Limb (tissue), 2 donors: ENCODE measurements at regions not wholly inside any gene's neighbourhood (a gene's known extent, or its start where the extent isn't known, plus 50 kb on each side); places are given as distances from the start of the nearest gene placed in this dataset.
"Not testable (repeated sequence)": the region's sequence is repeated elsewhere in the genome, so short reads cannot be mapped to it uniquely, and the experiment has no call there.

Experiments
- DNase-seq, 2 donors: peaks; one replicate each; pipeline ENCODE4 v3.0.0-alpha.2; 2016; ENCODE audit errors: extremely low spot score in 2 of 2

- no peak for DNase-seq
Observed at GRCh38 chr5:30209755-30210154, 983.7 kb upstream of the CDH6 start.

DNA sequence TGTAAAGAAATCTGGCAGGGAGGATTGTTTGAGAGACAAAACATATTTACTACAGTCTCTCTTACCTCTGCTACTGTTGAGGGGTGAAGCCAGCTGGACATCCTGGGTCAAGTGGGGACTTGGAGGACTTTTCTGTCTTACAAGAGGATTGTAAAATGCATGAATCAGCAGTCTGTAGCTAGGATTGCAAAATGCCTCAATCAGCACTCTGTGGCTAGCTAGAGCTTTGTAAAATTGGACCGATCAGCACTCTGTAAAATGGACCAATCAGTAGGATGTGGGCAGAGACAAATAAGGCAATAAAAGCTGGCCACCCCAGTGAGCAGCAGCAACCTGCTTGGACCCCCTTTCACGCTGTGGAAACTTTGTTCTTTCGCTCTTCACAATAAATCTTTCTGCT is 995.8 kb upstream of the CDH6 start:
- no peak for DNase-seq

DNA sequence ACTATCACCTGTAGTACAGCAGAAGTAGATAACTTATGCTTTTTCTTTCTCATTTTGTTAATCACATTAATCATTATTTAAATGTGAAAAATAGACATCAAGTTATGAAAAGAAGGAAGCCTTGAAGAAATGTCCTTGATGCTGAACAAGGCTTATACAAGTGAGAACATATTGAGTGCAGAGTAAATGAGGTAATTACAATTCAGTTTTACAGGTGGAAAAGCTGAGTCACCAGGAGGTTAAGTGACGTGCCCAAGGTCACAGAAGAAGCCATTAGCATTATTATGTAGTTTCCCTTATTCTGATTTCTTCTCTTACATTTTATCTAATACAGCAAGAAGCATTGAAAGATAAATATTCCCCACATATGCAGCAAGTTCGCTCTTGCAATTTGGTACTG is 998.5 kb upstream of the CDH6 start:
- DNase-seq, result no peak

DNA sequence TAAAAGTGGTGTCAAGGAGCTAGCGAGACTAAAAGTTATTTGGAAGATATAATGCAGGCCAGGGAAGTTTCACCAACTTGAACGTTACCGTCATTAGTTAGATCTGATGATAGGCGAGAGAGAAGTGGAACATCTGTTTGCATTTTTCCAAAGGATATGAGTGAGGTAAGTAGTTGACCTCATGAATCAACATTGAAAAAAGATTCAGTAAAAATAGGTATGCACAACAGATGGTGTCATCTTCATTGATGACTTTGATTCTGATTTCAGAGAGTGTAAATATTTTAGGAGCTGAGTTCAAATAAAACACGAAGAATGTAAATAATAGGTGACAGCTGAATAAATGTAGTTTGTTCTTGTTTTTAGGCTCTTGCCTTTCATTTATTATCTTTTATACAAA is 998.9 kb upstream of the CDH6 start:
- DNase-seq, result no peak

DNA sequence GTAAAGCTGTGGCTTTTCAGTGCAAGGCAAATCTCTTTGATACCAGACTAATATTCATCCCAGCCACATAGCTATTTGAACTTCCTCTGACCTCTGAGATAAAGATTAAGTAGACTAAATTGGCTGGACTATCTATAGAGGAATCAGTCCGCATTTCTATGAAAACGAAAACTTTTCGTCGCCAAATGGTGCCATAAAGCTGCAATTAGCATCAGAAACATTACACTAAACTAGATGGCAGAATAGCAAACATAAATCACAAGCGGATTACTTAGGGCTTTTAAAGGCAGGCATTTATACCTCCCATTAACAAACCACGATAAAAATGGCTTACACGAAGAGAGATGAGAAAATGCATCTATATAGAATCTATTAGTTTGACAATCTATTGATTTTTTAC is 1009.7 kb upstream of the CDH6 start:
- no peak for DNase-seq

DNA sequence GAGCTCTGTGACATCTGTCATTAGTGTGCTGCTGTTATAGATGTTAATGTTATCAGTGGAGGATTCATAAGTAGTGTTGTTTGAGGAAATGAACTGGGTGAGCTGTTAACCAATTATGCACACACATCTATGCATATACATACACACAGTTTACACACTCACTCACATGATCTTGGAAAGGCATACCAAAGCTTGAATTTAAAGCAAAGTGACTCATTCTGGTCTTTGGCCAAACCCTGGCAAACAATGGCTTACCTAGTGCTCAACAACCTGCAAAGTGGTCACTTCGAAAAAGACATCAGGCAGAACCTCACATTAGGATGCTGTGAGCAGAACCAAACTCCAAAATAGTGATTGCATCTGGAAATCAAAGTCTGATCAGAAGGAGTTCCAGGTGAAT is 1037.3 kb upstream of the CDH6 start:
- no peak for DNase-seq

GRCh38 chr5:30152431-30152830 is 1041.1 kb upstream of the CDH6 start:
- DNase-seq, result no peak

DNA sequence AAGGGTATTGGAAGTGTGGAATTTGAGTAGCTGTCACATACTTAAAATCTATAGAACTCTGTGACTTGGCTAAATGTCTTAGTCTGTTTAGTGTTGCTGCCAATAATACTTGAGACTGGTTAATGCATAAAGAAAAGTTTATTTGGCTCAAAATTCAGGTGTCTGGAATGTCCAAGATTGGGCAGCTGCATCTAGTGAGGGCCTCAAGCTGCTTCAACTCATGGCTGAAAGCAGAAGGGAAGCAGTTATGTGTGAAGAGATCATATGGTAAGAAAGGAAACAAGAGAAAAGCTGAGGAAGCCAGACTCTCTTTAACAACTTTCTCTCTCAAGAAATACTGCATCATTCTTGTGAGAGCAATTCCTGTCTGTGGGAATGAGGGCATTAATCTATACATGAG is 1043.3 kb upstream of the CDH6 start:
- DNase-seq, result no peak

DNA sequence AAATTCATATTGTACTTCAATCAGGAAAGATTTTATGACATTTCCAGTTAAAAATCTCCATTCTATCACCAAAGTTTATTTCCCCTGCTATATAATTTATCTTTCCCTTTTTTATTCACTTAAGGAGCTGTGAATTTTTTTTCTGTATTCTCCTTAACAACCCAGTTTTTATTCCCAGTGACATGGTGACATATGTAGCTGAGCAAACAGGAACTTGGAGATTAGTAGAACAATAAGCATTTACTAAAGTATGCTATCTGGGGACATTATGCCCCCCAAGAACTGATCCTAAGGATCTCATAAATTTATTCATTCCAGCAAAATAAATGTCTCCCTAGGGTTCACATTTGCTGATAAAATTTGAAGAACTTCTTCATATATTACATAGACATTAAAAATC is 1044.0 kb upstream of the CDH6 start:
- no peak for DNase-seq

DNA sequence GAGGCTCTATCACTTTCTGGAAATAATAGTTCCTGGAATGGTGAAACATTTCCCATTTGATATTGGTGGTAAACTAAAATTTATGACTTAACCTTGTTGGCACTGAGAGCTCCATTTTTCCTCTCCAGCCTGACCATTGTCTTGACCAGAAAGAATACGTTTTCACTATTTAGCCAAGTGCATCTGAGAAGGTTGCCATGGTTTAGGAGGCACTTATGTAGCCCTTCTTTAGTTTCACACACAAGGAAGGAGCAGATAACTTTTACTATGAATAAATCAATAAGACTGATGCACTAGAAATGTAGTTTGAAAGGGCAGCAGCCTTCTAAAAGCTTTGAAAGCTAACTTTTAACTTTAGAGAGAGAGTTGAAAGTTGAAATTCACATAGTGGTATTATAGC is 1045.5 kb upstream of the CDH6 start:
- DNase-seq, result no peak

- not testable (repeated sequence) for DNase-seq
Observed at GRCh38 chr5:30144059-30144458, 1049.4 kb upstream of the CDH6 start.

- DNase-seq, result no peak
Observed at GRCh38 chr5:30142432-30142831, 1051.1 kb upstream of the CDH6 start.

DNA sequence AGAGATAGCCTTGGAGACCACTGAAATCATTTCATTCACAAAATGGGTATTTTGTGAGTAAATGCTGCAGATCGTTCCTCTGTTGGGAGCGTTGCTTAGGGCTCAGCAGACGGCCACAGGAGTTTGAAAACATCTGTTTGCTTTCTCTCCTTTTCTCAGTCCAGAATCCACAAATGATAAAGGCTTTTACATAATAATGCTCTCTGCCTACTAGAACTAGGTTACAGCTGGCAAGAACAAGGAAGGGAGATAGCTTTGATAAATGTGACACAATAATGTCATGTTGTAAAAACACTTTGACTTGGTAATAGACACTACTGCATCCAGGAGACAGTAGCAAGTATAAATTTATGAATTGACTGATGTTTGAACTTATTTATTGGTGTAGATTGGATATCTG is 1072.4 kb upstream of the CDH6 start:
- DNase-seq, result no peak

DNA sequence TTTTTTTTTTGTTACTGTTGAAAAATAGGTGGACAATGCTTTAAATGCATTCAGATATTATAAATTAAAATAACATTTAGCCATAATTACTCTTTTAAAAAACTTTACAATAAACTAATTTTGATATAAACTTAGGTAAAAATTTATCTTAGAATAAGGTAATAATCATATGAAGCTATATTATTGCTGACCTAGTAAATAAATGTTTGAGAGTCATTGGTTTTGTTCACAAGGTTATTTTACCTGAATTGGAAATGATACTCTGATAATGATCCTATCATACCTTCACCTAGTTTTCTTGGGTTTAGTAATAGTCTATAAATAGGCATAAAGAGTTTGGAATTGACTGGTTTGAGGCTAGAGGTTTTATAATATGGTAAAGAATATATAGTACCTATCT is 1076.4 kb upstream of the CDH6 start:
- no peak for DNase-seq

DNA sequence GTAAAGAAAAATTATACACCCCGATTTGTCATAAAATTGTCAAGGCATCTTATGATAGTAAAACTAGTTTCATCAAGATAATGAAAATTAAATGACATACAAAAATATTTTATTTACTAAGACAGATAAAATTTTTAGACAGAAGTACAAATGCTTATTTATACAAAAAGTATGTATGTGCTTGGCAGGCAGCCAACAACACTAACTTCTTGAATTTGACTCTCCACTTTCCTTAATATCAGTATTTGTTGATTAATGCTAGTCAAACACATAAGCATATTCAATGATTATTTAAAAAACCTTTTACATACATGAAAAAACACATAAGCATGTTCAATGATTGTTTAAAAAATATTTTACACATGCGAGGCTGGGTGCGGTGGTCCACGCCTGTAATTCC is 1079.9 kb upstream of the CDH6 start:
- DNase-seq, result no peak

DNA sequence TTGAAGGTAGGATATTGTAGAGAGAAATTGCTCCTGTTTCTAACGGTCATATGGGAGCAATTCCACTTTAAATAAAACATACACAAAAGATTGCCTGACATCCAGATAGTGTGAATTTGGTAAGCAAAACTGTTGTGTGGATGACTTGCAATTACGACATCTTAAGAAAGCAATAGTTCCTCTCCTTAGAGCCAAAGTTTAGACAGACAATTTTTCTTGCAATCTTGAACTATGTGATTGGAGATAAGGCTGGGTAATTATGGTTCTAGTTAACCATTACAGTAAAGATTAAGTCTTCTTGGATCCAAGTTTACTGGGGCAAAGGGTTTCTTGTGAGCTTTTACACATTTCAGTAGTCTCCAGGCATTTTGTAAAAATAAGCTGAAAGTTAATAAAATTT is 1080.6 kb upstream of the CDH6 start:
- DNase-seq, result no peak

DNA sequence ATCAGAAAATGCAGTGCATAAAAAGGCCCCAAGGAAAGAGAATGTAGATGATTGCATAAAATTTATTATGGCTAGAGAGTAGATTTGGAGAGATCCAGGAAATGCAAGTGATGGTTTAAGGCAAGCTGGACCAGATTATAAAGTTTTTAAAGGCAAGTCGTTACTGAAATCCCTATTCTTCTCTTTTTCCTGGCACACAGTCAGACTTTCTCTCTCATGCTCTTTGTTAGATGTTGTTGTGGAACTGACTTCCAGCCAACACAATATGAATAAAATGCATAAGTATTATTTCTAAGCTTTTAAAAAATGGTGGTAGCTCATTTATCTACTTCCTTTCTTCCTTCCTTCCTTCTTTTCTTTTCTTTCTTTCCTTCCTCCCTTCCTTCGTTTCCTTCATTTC is 1085.4 kb upstream of the CDH6 start:
- DNase-seq, result peak in 1 of 2 donors; percentile 10

GRCh38 chr5:30106596-30106995 is 1086.9 kb upstream of the CDH6 start:
- no peak for DNase-seq

DNA sequence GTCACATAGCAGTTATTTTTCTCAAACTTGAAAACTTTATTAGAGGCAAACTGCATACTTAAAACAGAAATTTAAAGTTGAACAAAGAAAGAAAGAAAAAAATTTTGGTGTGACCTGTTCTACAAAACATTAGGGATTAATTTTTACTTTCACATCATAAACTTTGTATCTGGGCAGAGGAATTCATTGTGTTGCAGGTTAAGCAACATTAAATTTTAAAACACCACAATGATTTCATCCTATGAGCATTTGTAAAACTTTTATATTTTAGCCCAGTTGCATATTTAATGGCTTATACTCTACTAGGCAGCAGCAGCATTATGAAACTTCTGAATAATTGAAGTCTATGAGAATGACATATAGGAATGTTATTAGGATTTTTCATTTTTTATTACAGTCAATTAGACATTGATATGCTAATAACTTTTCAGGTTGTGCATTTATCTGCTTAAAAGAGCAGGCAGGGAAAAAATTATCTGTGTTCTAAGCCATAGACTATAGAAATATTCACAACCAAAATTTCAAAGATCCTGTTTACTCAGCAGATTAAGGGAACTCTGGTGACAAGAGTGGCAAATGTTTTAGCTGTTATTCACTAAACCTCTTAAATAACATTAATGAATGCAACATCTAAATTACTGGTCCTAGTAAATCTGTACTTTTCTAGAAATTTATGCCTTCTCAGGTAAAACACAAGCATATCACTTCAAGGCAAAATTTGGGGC is 1088.5 kb upstream of the CDH6 start:
- no peak for DNase-seq

DNA sequence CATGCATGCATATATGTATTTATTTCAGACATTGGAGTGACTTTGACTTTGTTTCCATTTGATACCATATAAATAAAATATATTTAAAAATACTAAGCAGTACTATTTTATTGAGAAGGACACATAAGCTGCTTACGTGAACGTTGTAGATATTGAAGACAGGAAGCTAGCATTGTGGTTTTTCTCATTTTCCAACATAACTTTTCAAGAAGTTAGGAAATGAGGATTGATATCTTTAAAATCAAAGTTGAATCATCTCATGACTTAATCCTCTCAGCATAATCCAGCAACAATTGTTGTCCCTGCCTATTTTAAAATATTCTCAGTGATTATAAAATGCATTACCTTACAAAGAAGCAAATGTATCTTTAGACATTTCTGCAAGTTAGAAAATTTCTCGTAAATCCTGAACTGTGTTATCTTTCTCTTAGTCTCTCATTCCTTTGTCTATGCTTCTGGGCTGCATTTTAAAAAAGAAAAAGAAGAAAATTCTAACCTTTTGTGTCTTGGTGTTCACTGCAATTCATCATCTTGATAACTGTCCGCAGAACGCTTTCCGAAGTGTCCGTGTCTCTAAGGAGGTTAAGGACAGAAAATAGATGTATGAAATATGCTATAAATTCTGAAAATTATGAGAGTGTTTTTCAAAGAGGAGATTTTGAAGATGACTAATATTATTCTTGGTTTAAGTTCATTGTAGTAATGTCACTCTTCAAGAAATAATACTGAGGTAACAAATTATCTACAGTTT is 1089.9 kb upstream of the CDH6 start:
- no peak for DNase-seq

GRCh38 chr5:30103052-30103451 is 1090.4 kb upstream of the CDH6 start:
- DNase-seq, result peak in 1 of 2 donors; percentile 36

- no peak for DNase-seq
Observed at GRCh38 chr5:30102185-30102584, 1091.3 kb upstream of the CDH6 start.

- DNase-seq, result no peak
Observed at GRCh38 chr5:30100929-30101328, 1092.6 kb upstream of the CDH6 start.
